DMS53 treated with DMSO at 0.1 percent for 48 hours (cell line): ENCODE measurements at regions not wholly inside any gene's neighbourhood (a gene's known extent, or its start where the extent isn't known, plus 50 kb on each side); places are given as distances from the start of the nearest gene placed in this dataset.

Experiments used
- DNase-seq: peaks from one replicate; lab custom pipeline; 2025; ENCODE audit not compliant: unreplicated experiment; lab: John Stamatoyannopoulos, UW

DNA sequence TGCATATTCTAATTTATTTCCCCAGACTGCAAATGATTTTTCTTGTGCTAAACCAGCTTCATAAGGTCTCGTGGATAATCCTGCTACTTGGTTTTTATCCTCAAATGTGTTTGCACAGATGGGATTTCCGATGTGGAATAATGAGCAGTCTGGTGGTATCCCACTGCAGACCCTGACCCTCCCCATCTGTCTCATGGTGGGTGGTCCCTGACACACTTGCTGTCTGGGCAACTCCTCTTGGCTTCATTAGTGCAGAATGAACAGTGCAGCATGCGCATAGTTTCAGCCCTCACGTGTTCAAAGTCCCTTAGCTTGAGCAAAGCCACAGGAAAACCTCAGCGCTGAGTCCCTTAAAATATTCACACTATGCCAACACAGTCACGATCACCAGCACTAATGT, 996.5 kb downstream of the AACS start:
- DNase-seq: no peak

DNA sequence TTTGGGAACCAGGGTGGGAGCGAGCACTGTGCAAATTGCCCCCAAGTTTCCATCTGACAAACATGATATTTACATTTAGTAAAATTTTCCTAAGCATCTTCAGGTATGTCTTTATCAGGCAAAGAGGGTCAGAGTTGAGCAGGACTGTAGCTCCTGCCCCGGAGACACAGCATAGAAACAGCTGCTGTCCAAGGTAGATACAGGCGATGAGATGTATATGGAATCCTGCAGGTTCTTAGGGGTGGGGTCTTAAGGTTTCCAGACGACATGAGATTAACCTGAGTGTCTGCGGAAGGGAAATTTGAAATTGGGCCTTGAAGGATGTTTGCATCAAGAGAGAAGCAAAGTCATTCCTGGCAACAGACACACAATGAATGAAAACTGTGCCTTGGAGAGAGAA, 998.8 kb downstream of the AACS start:
- DNase-seq: no peak

DNA sequence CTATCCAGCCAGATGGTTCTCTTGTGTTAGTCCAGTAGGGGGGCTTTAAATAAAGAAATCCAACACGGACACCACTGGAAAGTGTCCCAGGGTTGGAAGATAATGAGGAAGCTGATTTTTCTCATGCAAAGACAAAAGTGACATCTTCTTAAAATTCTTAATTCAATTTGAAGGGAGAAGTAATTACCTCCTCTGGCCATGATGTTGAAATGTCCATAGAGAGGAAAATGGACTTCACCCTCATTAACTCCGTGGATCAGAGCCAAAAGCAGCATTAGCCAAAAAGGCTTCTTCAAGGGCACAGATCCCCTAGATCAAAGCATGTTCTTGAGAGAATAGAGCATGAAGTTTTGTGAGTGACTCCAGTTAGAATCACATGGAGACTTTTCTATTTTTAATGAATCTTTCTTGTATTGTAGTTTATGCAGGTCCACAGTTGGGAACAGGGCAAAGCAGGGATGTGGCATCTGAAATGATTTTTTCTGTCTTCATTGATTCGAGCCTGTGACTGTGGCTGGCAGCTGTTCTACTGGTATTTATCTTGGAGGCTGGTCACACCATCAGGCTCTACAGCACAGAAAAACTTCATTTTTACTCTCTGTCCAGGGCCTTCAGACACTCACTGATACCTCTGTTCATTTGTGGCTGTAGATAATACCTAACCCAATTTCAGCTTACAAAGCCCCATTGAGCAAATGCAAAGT, 1002.5 kb downstream of the AACS start:
- DNase-seq: no peak

DNA sequence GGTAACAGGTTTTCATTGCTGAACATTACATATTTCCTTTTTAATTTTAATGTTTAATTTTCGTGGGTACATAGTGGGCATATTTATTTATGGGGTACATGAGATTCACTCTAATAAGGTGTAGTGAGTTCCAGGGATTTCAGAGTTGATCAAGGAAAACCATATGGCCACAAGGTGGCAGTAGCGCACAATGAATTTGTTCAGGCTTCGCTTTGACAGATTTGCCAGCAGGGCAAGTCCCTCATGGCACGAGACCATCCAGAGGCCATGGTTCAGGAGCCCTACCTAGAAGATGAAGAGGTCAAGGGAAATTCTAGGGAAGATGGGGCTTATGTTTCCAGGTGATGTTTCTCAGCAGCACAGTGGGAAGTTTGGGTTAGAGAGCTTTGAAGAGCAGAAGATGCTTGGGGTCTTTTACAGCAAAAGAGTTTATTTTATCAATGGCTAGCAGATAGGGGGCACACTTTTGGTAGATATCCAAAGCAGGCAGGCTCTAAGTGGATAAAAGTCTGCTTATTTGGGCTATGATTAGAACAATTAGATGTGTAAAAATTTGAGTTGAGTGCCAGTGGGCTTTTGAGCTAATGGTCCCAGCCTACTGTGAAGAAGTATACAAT, 1004.4 kb downstream of the AACS start:
- DNase-seq: peak; percentile 3

DNA sequence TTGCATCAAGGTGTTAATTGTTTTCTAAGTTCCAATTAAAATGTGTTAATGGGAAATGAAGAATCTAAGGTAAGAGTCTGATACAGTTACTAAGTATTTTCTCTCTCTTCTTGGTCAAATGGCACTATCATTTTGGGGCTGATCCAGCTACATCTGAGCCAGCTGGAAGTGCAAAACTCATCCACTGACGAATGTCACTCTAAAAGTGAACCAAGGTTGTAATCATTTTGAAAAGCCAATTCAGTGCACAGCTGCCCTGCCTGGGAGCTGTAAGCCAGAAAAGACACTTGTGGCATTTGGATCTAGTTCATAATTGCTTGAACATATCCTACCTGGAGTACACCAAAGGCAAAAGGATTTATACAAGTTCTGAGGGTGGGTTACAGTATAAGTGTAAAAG, 1011.3 kb downstream of the AACS start:
- no peak for DNase-seq

DNA sequence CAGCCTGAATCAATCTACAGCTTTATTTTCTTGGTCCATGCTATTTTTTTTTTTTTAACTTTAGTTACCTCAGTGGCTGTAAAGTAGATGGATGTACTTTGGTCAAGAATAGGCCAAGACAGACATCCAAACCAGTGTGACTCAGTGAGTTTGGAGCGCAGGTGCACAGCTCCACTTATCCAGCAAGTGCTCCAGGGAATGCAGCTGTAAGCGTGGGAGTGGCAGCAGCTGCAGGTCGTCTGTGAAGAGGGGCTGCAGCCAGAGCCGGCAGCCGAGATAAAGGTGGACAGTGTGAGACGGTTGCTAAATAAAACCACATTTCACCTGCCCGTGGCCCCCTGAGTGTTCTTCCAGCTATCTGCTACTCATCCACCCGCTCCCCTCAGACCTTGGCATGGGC, 1018.7 kb downstream of the AACS start:
- no peak for DNase-seq

DNA sequence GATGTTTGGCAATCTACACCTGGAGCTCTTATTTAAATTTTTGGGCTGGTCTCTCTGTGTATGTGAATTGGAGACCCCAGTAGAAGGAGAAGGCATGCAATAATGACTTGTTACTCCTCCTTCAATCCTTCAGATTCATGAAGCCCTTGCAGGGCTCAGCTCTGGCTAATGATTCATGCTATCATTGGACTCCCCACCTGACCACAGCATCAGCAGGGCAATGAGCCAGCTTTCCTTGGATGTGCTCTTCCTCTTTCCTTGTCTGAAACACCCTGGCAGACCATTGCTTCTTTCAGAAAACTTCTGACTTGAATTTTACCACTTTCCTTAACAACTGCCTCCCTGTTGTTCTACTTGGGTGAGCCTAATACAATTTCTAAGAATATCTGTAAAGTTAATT, 1019.2 kb downstream of the AACS start:
- no peak for DNase-seq

DNA sequence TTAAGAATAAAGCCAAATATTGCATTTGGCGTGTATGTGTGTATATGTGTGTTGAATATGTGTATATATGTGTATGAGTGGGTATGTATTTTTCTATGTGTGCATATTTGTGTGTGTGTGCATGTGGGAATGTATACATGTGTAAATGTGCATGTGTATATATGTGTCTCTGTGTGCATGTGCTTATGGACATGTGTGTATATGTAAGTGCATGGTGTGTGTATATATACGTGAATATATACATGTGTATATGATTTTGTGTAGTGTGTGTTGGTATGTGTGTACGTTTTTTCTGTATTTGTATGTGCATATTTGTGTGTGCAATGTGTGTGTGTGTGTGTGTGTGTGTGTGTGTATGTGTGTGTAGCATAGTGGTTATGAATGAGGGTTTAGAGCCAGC, 1021.0 kb downstream of the AACS start:
- DNase-seq: no peak

DNA sequence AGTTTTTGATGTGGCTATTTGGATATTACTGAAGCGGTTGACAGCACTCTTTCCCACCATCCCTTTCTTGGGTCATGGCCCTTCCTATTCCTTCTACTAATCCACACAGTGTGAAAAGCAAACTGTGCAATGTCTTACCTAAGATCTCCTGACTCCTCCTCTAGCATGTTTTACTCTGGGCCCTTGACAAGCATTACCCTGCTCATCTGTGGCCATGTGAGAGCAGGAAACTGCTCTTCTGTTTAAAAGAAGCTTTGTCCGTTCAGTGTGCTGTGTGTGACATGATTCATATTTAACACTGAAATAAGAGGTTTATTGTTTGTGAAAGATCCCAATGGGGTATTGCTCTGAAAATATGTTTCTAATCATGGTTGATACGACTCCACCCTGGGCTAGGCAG, 1022.5 kb downstream of the AACS start:
- DNase-seq: no peak

DNA sequence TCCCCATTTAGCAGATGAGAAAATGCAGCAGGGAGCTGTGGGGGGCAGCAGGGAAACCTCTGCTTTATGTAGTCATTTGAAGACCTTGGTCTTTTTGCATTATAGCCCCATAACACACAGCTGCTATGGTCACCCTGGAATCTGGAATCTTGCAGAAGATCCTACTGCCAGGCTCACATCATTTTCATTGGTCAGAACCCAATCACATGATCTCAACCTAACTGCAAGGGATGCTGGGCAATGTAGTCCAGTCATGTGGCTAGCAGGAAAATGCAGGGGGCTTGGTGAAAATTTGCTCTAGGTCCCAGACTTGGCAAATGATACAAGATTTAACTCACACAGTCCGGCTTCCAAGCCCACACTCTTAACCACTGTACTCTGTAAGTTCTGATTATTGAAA, 1028.7 kb downstream of the AACS start:
- no peak for DNase-seq

DNA sequence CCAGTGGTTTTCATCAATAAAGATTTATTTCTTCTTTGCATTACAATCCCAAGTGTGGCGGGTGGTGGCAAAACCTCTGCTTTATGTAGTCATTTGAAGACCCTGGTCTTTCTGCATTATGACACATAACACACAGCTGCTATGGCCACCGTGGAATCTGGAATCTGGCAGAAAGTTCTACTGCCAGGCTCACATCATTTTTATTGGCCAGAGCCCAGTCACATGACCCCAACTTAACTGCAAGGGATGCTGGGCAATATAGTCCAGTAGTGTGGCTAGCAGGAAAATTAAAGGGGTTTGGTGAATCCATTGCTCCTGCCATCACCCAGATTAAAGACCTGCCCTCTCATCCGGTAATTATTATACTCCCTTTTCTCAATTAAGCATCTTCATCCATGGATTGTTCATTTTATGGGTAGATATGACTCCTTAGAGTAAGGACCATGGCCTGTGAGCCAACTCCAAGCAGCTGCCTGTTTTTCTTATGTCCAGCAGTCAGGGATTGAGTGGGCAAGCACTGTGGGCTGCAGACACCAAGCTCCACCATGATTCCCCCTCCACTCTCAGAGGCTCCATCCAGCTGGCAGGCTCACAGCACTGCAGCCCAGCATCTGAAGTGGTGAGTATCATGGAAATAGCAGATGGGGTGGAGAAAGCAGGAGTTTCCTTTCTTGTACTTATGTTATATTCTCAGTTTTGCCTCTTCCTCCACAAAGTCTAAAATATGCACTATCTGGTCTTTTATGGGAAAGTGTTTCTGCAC, 1030.7 kb downstream of the AACS start:
- no peak for DNase-seq

DNA sequence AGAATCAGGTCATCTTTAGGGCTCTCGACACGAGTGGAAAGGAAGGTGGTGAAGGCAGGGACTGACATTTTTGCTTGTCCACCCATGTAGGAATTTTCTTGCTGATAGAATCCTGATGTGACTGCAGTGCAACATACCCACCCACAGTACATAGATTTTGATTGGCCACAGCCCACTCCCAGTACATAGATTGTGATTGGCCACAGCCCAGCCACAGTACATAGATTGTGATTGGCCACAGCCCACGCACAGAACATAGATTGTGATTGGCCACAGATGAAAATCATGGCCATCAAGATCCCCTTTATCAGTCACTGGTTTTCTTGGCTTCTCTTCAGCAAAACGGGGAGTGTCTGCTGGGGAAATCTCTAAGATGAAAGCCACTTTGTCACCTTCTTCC, 1041.5 kb downstream of the AACS start:
- no peak for DNase-seq

DNA sequence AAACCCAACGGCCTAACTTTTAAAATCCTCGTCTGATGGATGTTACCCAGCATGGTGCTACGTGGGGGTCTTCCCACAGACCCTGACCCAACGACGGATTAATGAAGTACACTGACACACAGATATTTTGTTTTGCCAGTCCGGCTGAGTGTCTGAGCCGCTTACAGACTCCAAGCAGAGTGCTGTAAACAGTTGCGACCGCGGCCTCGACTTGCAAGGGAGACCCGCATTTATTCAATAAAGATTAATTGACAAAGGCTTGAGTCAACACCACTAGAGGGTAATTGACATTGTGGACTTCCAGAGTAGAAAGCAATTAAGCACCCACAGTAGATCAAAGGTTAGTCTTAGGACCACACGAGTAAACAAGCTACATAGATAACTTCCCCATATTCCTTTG, 1042.4 kb downstream of the AACS start:
- no peak for DNase-seq

DNA sequence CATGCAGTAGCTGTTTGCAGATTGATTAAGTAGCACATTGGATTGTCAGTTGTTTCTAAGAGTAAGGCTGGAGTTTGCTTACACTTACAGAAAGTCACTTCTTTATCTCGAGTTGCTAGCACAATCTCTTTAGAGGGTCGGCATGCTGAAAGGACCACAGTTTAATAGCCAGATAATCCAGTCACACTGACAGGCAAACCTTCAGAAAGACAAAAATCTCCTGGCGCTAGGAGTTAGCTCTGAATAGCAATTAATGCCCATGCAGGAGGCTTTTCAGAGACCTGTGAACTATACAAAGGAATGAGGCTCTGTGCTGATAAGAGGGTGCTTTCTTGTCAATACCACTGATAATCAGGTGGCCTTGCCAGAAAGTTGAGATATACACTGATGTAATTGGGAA, 1043.0 kb downstream of the AACS start:
- no peak for DNase-seq

DNA sequence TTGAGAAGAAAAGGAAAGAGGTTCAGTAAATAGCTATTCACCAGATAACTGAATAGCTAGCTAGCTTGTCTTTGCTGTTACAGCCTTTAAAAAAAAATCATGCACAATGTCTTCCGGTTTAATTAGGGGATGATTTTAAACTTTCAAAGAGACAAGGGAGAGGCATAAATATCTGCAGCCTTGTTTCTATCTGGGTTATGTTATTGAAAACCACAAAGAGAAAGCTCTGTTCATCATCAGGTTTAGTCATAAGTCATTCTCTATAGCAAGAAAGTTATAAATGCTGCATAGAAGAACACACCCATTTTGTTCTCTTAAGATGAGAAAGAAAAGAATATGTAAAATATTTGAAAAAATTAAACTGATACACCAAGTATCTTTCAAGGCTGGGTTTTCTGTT, 1046.9 kb downstream of the AACS start:
- no peak for DNase-seq

DNA sequence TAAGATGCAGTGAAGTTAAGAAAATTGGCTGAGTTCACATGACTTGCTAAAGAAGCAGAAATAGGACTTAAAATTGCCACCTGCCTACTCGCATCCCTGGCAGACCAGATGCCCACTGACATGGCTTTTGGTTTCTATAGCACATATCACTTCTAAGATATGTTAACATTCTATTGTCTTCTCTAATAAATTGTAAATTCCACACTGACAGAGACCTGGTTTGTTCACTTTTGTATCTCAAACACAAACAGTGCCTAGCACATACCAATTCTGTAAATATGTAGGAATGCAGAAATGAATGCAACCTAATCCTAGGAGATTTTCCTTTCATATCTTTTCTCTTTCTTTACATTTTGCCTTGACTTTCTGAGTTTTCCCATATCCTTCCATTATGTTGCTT, 1047.6 kb downstream of the AACS start:
- DNase-seq: no peak

DNA sequence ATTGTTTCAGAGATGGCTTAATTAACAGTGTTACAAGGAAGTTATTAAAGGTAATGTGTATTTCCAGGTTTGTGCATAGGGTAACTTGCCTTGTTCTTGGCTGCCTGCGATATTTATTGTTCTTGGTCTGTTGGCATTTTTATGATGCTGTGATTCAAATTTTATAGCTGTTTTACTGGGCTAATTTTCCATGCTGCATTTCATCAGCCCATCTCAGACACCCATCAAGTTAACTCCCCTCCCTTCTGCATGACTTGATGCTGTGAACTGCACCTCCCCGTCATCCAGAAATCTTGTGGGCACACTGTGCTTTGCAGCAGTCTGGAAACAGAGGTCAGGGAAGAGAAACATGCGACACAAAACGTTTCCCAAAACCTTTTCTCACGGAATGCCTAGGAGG, 1049.2 kb downstream of the AACS start:
- no peak for DNase-seq

DNA sequence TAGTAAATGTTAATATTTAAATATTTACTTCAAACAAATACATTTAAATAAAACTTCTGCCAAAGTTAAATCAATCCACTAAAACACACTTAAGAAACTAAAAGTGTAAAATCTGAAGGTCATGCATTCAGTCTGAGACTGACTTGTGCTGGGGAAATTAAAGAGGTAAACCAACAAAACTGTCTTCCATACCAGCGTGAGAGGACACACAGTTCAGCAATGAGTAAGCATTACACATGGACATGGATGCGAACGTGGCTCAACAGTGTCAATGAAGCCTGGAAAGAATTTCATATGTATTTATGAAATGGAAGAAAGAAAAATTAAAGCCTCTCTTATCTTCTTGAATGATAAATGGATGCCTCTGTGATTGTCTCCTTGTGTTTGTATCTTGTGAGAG, 1052.3 kb downstream of the AACS start:
- no peak for DNase-seq

DNA sequence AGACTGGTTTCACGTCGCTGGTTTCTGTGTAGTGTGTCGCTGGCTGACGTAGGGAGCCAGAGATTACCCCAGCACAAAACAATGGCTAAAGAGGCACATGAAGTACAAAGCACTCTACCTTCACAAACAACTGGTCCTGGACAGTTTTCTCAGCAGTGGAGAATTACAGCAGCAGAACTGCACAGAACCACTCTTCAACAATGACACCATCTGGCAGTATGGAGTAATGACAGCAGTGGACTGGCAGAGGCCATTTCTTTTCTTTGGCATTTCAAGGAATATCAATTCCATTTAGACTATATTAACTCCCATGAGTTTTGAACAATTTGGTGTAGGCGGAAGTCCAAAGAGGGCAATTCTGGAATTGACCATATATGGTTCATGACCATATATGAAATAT, 1074.1 kb downstream of the AACS start:
- no peak for DNase-seq

DNA sequence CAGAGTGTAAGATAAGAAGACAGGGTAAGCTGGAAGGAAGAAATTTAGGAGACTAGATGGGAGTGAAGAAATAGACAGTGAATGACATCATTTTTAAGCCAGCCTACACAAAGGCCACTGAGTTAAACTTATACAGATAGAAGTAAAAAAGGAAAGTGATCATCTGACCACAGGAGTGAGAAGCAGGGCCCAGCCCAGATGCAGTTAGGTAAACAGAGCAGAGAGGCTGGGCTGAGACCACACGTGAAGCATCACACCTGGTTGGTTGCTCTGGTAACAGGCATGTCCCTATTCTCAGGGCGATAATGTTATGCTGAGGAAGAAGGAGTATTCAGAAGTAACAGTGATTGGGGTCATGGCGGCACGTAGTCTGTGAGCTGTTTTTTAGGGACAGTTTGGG, 1079.4 kb downstream of the AACS start:
- no peak for DNase-seq

DNA sequence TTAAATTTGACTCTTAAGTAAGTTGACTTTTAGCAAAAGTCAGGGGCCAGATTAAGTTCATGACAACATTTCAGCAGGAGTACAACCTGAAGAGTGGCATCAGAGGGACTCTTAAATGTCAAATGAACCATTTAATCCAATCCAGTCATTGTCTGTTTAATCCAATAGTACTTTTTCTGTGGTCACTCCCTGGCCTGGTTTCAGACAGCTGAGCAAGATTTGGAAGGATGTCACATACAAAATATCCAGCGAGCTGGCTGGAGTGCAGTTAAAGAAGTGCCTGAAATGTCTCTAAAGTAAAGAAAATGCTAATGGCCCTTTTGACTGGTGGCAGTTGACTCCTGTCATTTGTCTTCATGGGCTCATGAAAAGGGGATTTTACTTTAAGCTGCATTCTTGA, 1082.1 kb downstream of the AACS start:
- DNase-seq: no peak

DNA sequence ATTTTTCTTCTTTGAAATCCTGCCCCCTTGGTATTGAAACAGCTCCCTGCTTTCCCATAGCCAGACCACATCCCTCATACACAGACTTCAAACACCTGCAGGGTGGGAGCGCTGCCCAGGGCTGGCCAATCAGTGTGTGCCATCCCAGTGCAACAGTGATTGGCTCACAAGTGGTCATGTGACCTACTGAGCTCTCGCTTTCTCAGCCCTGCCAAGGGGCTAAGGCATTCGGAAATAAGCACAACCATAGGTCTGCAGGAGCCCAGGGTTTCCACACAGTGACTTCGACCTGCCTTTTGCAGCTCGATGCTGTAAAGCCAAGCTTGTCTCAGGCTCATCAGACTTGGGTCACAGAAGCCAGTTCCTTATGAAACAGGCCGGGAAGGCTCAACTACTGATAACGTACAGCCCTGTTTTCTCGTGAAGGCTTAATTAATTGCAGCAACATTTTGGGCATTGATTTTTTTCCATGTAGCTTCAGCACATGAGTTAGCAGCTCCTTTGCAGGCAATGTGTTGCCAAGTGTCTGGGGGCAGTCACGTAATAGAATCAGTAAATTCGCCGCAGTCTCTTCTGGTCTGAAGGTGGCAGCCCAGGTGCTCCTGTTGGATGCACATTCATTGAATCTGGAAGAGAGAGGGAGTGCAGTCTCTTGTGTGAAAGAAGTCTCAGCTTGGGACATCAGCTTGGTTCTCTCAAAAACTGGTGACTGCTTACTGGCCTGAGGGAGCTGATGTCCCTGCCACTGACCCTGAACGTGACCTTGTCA, 1091.8 kb downstream of the AACS start:
- DNase-seq: no peak
